Fibroblast of mammary gland (primary cell): ENCODE measurements at regions not wholly inside any gene's neighbourhood (a gene's known extent, or its start where the extent isn't known, plus 50 kb on each side); places are given as distances from the start of the nearest gene placed in this dataset.

Experiments used
- DNase-seq: peaks from one replicate; pipeline ENCODE4 v3.0.0-alpha.2; 2010; ENCODE audit warnings: low read depth
- H3K4me3 ChIP-seq: 2 replicates; pipeline ENCODE4 v1.5.1; 2011; ENCODE audit warnings: low read depth, mild to moderate bottlenecking, low read length, moderate library complexity; ENCODE audit not compliant: control insufficient read depth
- CTCF ChIP-seq: conservative IDR thresholded peaks from 2 replicates; pipeline ENCODE4 v1.5.1; 2011; ENCODE audit warnings: low read depth, low read length, inconsistent platforms; ENCODE audit not compliant: control insufficient read depth, insufficient read depth

- no peak for TF ChIP-seq CTCF
- no peak overlapping the region for H3K4me3 ChIP-seq
- no peak for DNase-seq
These were observed 222.3 kb upstream of the TNRC6C start for GRCh38 chr17:77736199-77736585.

DNA sequence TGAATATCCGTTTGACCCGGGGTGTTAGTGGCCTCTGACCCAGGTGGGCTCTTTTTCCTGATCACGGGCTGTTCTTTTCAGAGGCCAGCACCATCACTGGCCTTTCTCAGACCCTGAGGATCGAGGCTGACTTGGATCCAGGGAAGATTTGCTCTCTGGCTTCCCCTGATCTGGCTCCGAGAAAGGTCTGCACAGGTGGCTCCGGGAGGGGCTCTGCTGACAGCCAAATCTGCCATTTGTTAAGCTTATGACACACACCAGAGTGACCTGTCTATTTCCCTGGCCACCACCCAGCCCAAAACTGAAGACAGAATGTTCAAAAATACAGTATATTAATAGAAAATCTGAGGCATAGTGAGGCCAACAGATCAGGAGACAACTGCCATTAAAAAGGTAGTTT is 221.8 kb upstream of the TNRC6C start:
- DNase-seq = no peak
- TF ChIP-seq CTCF = no peak
- H3K4me3 ChIP-seq = no peak overlapping the region

DNA sequence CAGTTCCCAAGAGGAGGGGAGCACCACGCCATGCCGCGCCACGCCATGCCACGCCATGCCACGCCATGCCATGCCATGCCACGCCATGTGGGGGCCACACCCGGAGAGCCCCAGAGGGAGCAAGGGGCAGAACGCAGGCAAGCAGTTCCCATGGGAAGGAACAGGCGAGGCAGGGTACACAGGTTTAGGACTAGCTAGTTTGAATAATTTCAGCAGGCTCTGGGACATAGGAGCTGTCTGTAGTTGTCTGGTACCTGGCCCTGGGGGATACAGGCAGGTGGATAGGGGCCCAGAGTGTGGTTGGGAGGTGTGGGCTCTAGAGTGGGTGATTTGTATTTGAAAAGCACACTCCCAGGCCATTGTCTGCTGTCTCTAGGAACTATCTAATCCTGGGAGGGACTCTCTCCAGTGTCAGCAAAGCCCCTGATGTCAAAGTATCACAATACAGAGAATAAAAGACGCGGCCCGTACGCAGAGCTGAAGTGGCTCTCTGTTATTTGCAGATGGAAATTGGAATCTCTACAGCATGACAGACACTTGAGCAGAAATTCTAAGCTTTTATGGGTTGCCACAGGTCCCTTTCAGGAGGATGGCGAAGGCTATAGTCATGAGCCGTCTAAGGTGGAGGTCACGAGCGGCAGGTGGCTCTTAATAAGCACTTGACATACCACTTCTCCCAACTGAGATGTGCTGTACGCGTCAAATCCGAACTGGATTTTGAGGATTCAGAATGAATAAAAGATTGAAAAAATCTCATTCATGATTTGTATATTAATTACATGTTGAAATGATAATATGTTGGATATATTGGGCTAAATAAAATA is 220.8 kb upstream of the TNRC6C start:
- no peak for TF ChIP-seq CTCF
- DNase-seq = no peak
- no peak overlapping the region for H3K4me3 ChIP-seq

DNA sequence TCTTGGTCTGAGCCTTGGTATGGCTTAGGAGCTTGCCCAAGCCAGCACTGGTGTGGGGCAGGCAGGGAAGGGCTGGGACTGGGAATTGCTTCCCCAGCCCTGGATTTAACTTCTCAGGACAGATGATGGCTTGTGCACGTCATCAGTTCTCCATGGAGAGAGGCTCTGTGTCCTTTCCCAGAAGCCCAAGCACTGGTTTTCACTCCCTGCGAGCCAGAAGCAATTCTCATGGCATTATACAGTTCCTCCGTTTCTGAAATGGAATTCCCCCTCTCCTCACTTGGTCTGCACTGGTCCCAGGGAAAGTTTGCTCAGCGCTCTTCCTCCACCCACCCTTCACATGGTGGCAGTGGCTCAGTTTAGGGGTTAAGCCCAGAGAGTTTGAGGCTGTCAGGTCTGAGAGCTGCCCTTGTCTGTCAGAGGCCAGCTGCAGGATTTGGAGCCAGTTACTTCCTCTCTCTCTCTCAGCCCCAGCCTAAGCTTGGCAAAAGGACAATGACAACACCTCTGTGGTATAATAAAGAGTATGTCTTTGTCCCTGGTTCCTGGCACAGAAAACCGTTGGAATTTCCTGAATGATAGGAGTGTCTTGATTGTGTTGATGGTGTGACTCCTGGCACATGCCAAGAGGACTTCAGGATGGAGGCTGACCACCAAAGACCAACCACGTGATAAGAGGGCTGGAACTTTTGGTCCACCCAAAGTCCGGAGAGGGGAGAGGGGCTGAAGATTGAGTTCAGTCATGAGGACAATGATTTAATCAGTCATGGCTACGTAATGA is 219.6 kb upstream of the TNRC6C start:
- no peak for TF ChIP-seq CTCF
- no peak for DNase-seq
- H3K4me3 ChIP-seq = no peak overlapping the region

- DNase-seq = no peak
- TF ChIP-seq CTCF = no peak
- no peak overlapping the region for H3K4me3 ChIP-seq
These were observed 218.0 kb upstream of the TNRC6C start for GRCh38 chr17:77740481-77740880.

DNA sequence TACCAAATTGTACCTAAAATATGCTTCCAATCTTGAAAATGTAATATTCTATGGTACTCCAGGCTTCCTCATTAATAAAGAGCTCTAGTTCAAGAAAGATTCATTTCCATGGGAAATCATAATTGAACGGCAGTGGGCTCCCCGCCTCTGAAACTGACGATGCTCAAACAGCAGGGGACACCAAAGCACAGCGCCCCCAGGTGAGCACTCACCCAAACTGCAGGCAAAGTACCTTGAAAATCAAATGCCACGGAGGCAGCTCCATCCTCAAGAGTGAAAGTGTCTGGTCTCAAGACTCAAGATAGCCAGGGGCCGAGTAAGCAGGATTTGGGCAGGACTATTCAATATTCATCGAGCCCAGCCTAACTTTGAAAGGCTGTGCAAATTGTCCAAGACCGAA is 217.4 kb upstream of the TNRC6C start:
- DNase-seq = no peak
- peak; percentile 41 for TF ChIP-seq CTCF
- no peak overlapping the region for H3K4me3 ChIP-seq

- no peak overlapping the region for H3K4me3 ChIP-seq
- TF ChIP-seq CTCF = no peak
- no peak for DNase-seq
These were observed 215.9 kb upstream of the TNRC6C start for GRCh38 chr17:77742579-77742978.
